ENCODE measurements at regions not wholly inside any gene's neighbourhood (a gene's known extent, or its start where the extent isn't known, plus 50 kb on each side); places are given as distances from the start of the nearest gene placed in this dataset.
A peak's percentile ranks its signal among the peaks of the same experiment; 100 is the strongest.

- no peak for DNase-seq
Observed at GRCh38 chr16:9469512-9469911, 378.1 kb downstream of the HAPSTR1 start.

- no peak for DNase-seq
Observed at GRCh38 chr16:9476744-9477143, 385.3 kb downstream of the HAPSTR1 start.

GRCh38 chr16:9479008-9479407 lies 387.6 kb downstream of the HAPSTR1 start:
- DNase-seq = no peak

DNA sequence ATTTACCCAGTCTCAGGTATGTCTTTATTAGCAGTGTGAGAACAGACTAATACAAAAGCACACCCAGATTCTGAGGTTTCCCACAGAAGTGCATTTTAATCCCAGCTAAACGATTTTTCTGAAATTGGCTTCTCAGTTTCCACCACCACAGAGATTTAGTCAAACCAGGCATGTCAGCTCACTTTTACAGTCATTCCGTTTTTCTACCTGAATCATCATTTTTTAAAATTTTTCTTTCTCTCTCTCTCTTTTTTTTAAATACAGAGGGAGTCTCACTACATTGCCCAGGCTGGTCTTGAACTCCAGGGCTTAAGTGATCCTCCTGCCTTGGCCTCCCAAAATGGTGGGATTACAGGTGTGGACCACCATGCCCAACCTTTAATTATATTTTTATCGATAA lies 389.1 kb downstream of the HAPSTR1 start:
- no peak for DNase-seq

GRCh38 chr16:9481747-9482730 lies 390.6 kb downstream of the HAPSTR1 start:
- DNase-seq = no peak

DNA sequence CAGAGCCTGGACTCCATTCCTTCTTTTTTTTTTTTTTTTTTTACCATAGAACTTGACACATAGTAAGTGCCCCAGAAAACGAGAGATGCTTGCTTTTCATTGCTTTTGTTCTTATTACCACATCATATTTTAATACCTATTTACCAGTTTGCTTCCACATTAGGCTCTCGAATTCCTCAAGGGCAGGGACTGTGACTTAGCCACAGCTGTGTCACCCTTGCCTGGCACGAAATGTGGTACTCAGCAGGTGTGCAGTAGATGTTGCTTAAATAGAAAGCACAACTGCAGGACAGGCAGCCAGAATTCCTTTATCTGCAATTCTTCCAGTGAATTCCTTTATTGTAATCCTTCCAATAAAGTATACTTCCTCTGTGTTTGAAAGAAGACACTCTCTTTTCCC lies 393.0 kb downstream of the HAPSTR1 start:
- no peak for DNase-seq

DNA sequence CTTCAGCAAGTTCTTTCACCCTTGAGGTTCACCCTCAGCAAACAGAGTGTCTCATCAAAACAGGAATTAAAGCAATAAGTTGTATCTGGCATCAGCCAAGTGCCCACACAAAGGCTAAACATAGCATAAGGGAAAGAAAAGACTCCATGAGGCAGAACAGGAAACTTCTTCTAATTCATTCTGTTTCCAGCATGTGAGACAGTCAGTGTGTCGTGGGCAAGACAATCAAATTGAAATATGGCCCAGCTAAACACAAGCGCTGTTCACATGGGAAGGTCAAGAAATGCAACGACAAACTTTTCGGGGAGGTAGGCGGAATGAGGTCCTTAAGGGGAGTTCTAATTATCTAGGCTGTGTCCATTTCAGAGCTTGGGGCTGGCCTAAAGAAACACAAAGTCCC lies 393.4 kb downstream of the HAPSTR1 start:
- no peak for DNase-seq

- peak; percentile 39 for DNase-seq
Observed at GRCh38 chr16:9489835-9490467, 398.5 kb downstream of the HAPSTR1 start.

DNA sequence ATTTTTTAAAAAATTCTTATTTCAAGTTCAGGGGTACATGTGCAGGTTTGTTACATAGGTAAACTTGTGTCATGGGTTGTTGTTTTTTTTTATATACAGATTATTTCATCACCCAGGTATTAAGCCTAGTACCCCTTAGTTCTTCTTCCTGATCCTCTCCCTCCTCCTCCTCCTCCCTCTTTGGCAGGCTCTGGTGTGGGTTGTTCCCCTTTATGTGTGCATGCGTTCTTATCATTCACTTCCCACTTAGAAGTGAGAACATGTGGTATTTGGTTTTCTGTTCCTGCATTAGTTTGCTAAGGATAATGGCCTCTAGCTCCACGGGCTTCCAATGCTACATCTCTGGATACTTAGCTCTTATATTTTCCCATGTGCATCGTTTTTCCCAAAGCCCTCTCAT lies 404.4 kb downstream of the HAPSTR1 start:
- no peak for DNase-seq

- no peak for DNase-seq
Observed at GRCh38 chr16:9497750-9498149, 406.3 kb downstream of the HAPSTR1 start.

DNA sequence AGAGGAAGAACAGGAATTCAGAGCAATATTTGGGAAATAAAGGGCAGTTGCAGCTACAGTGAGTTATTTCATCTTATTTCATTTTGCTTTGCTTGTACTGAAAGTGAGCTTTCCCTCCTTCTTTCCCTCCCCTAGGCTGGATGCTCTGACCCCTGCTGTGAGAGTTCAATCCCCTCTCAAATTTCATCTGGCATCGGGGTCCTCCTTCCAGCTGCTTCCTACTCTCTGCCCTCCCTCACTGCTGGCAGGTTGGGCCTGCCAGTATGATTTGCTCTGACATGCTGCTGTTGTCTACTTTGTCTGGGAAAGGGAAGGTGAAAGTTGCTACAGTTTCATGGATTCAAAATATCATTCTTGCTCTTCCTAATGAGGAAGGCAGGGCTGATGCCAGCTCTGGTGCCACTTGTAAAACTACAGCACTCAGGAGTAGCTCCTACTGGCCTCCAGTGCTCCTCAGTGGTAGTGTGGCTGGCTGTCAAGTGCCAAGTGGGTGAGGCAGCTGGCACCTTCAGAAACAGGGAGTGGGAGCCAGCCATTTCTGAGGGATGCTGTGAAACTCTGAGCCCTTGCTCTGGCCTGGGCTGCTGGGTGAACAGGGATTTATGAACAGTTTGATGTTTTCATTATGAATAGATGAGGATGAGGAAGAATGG lies 408.6 kb downstream of the HAPSTR1 start:
- peak; percentile 33 for DNase-seq

DNA sequence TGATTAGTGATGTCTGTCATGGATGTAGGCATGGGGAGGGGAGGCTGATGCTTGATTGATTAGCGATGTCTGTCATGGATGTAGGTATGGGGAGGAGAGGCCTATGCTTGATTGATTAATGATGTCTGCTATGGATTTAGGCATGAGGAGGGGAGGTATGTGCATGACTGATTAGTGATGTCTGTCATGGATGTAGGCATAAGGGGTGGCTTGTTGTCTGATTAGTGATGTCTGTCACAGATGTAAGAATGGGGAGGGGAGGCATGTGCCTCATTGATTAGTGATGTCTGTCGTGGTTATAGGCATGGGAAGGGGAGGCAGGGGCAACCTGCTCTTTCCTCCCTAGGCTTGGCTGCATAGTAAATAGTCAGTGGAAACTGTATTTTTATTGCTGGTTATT lies 409.4 kb downstream of the HAPSTR1 start:
- DNase-seq = no peak

- no peak for DNase-seq
Observed at GRCh38 chr16:9503251-9503984, 412.0 kb downstream of the HAPSTR1 start.

DNA sequence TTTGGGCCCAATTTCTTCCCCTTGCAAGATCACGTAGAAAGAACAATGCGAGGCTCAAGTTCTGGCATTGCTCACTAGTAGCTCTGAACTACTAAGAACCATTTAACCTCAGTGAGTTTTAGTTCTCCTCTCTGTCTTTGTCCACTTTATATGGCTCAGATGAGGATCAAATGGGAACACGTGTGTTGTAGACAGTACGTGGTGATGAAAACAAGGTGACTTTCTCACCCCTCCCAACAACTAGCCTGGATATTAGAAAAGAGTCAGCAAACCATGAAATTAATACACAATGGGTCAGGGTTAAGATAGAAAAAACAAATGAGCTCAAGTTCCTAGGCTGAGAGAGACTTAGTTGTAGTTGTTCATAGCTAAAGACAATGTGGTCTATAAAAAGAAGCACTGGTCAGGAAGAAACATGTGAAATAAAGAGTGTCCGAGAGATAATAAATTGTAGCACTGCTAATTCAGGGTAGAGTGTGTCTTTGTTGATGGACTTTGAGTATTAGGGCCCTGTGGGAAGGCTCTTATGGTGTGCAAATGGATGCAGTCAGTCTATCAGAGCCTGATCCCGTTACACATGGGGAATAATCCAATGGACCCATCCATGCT lies 417.0 kb downstream of the HAPSTR1 start:
- no peak for DNase-seq

GRCh38 chr16:9509663-9510062 lies 418.2 kb downstream of the HAPSTR1 start:
- no peak for DNase-seq

- DNase-seq = no peak
Observed at GRCh38 chr16:9511389-9511788, 419.9 kb downstream of the HAPSTR1 start.

- no peak for DNase-seq
Observed at GRCh38 chr16:9516444-9516843, 425.0 kb downstream of the HAPSTR1 start.

GRCh38 chr16:9518051-9518450 lies 426.6 kb downstream of the HAPSTR1 start:
- DNase-seq = no peak

- DNase-seq = no peak
Observed at GRCh38 chr16:9518581-9518980, 427.1 kb downstream of the HAPSTR1 start.

- no peak for DNase-seq
Observed at GRCh38 chr16:9521749-9522370, 430.4 kb downstream of the HAPSTR1 start.

- DNase-seq = no peak
Observed at GRCh38 chr16:9522614-9523013, 431.2 kb downstream of the HAPSTR1 start.

DNA sequence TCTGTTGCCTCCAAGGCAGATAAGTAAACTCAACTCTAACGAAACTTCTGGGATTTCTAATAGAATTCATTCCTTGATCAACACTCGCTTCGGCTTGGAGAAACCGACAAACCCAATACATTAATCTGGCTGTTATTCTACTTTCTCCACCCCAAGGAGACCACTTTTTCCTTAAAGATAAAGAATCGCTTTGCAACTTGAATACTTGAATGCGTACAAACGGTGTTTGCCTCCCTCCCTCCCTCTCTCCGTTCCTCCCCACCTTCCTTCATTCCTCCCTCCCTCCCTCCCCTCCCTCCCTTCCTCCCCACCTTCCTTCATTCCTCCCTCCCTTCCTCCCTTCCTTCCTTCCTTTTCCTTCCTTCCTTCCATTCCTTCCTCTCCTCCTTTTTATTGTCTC lies 432.6 kb downstream of the HAPSTR1 start:
- DNase-seq = no peak

All from right kidney (tissue), 1 donor.